HG02970 (cell line): ENCODE measurements at regions not wholly inside any gene's neighbourhood (a gene's known extent, or its start where the extent isn't known, plus 50 kb on each side); places are given as distances from the start of the nearest gene placed in this dataset.
"Not testable (repeated sequence)": the region's sequence is repeated elsewhere in the genome, so short reads cannot be mapped to it uniquely, and the experiment has no call there.

ENCODE experiments used
- ATAC-seq: cut with Tn5 transposase; IDR thresholded peaks from one replicate; pipeline ENCODE4 v1.9.1; 2021; ENCODE audit warnings: mild to moderate bottlenecking, moderate library complexity, moderate number of reproducible peaks; ENCODE audit not compliant: unreplicated experiment, low FRiP score

DNA sequence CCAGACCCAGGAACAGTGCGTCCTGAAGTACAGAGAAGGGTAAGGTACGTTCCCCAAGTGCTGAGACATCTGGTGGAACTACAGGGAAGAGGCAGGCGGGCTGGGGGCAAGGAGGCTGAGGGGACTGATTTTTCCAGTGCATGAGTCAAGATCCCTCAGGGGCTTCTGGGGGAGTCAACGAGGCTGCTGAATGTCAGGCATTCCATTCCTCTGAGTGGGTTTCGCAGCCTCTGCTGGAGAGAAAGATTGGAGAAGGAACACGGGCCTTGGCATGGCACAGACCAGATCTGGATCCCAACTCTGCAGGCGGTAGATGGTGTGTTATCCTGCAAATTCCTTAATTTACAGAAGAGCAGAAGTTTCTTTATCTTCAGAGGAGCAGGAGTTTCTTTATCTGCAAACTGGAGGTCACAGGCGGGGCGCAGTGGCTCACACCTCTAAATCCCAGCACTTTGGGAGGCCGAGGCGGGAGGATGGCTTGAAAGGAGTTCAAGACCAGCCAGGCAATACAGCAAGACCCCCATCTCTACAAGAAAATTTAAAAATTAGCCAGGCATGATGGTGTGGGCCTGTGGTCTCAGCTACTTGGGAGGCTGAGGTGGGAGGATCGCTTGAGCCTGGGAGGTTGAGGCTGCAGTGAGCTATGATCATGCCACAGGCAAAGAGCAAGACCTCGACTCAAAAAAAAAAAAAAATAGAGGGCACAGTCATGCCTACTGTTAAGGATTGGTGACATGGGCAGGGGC lies 132.6 kb upstream of the MAP1LC3B2 start:
- ATAC-seq = no peak

GRCh38 chr12:116427200-116427930 lies 131.8 kb upstream of the MAP1LC3B2 start:
- no peak for ATAC-seq

DNA sequence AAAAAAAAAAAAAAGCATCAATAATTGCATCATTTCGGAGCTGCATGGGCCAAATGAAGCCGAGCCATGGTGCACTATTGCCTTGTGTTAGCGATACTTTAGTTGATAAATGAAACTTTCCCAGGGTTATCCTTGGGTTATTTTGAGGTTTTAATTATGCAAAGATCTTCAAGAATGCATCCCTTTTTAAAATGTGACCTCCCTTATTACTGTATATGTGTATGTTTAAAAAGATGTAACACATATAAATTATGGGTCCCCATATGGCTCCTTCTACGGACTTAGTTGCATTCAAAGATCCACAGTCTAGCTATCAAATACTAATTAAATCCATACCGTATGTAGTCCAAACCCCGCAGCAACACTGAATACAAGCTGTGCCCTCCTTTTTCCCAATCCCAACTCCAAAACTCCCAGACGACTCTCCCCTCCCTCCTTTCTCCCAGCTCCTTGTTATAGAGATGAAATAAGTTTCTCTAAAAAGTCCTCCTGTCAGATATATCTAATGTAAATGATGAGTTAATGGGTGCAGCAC lies 129.3 kb upstream of the MAP1LC3B2 start:
- ATAC-seq = no peak

GRCh38 chr12:116430911-116431565 lies 128.1 kb upstream of the MAP1LC3B2 start:
- no peak for ATAC-seq

- no peak for ATAC-seq
Measured at GRCh38 chr12:116431677-116432300, 127.4 kb upstream of the MAP1LC3B2 start.

- ATAC-seq = no peak
Measured at GRCh38 chr12:116432314-116432750, 126.8 kb upstream of the MAP1LC3B2 start.

- no peak for ATAC-seq
Measured at GRCh38 chr12:116433249-116433648, 125.9 kb upstream of the MAP1LC3B2 start.

DNA sequence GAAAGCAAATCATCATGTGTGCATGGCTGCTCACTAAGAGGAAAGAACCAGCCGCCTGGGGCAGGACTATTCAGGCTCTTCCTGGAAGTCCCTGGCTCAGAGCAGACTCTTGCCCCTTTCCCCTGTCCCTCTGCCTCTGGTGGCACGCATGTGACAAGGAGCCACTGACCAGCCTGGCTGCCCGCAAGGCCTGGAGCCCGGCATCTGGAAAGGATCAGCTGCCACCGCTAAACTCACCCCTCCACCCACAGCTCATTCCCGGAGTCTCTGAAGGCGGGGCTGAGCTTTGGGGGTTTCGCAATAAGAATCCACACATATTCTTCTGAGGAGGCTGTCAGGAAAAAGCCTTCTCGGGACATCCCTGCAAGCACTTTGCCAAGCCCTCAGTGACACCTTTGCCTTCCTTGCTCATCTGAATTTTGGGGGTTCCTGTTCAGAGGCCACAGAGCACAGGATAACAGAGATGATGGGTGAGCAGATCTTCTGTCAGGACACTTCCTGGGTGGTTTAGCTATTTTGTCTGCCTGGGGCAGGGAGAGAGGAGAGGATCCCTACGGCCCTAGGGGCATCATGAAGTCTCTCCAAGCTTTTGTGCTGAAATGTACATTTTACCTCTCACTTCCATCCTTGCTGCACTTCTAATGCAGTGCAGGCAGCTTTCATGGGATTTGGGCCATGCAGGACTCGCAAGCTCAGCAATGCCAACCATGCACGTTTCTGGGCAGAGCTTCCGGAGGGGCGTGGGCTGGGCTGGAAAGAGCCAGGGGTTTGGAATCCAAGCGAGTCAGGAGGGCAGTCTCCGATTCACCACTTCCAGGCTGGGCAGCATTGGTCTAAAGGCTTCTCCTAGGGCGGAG lies 124.8 kb upstream of the MAP1LC3B2 start:
- no peak for ATAC-seq

DNA sequence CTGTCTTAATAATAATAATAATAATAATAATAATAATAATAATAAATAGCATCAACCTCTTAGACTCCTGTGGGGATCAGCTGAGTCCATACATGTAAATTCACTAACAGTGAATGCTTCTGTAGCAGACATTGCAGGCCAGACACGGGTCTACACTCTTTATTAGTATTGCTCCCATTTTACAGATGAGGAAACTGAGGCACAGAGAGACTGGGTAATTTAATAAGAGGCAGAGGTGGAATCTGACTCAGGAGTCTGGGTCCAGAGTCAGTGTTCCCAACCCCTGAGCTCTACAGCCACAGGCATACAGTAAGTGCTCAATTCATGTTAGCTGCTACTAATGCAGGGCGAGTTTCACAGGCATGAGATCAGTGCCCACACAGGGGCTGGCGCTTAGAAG lies 123.2 kb upstream of the MAP1LC3B2 start:
- ATAC-seq = no peak

GRCh38 chr12:116436561-116437249 lies 122.5 kb upstream of the MAP1LC3B2 start:
- no peak for ATAC-seq

DNA sequence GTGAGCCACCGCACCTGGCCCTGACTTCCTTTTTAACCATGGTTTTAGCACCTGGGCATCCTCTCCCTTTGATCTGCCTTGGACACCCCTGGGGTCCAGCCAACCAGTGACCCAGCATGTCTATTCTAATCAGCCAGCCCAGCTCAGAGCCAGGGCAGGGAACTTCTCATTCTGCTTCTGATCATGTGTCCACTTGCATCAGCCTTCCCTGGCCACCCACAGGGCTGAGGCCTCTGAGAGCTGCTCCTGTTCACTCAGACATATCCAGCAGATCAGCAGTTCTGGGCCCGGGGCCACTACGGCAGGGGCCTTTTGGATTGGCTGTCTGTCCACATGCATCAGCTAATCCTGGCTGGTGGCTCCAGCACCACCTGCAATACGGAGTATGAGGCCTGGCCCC lies 117.9 kb upstream of the MAP1LC3B2 start:
- ATAC-seq = no peak

DNA sequence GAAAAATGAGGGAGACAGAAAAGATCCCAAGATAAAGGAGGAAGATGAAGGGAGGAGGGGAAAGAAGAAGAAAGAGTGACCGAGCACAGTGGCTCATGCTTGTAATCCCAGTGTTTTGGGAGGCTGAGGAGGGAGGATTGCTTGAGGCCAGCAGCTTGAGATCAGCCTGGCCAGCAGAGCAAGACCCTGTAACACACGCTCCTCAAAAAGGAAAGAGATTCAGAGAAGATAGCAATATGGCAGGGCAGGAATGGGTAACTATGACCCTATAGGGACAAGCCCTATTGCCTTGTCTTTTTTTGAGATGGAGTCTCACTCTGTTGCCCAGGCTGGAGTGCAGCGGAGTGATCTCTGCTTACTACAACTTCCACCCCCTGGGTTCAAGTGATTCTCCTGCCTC lies 116.9 kb upstream of the MAP1LC3B2 start:
- ATAC-seq = no peak

DNA sequence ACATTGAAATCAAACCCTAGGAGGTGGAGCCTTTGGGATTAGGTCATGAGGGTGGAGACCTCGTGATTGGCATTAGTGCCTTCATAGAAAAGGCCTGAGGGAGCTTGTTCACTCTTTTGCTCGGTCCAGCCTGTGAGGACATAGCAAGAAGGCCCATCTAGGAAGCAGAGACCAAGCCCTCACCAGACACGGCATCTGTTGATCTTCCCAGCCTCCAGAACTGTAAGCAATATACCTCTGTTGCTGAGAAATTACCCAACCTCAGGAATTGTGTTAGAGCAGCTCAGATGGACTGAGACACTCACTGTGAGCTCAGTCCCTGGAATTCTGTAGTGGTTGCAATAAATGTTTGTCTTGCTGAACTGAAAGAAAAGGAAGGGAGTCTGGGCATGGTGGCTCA lies 116.2 kb upstream of the MAP1LC3B2 start:
- ATAC-seq = no peak

GRCh38 chr12:116443821-116444589 lies 115.2 kb upstream of the MAP1LC3B2 start:
- ATAC-seq = no peak

- no peak for ATAC-seq
Measured at GRCh38 chr12:116444590-116444943, 114.6 kb upstream of the MAP1LC3B2 start.

- no peak for ATAC-seq
Measured at GRCh38 chr12:116448165-116448739, 110.9 kb upstream of the MAP1LC3B2 start.

GRCh38 chr12:116450406-116450910 lies 108.7 kb upstream of the MAP1LC3B2 start:
- no peak for ATAC-seq

DNA sequence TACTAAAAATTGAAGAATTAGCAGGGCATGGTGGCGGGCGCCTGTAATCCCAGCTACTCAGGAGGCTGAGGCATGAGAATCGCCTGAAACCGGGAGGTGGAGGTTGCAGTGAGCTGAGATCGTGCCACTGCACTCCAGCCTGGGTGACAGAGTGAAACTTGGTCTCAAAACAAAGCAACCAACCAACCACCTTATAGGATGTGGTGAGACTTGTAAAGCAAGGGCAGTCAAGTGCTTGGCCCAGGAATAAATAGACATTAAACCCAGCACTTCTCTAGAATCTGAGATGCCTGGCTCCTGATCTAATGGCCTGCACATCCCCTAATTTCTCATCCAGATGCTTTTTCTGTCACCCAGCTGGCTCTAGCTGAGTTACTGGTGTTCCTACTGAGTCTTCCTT lies 106.2 kb upstream of the MAP1LC3B2 start:
- not testable (repeated sequence) for ATAC-seq
